Erythroblast (primary cell): ENCODE measurements at regions not wholly inside any gene's neighbourhood (a gene's known extent, or its start where the extent isn't known, plus 50 kb on each side); places are given as distances from the start of the nearest gene placed in this dataset.

Experiments
- GATA1 ChIP-seq: IDR thresholded peaks from 2 replicates; pipeline ENCODE4 v1.6.1; 2011; ENCODE audit warnings: low read depth, mild to moderate bottlenecking, control low read depth, low read length, moderate library complexity
- POLR2A ChIP-seq: IDR thresholded peaks from 2 replicates; pipeline ENCODE4 v1.6.1; 2011; ENCODE audit warnings: mild to moderate bottlenecking, low read length

- TF ChIP-seq POLR2A (no peak), GATA1 (no peak)
Observed at GRCh38 chr19:28034936-28035335, 1178.0 kb downstream of the UQCRFS1 start.
